ENCODE measurements at regions not wholly inside any gene's neighbourhood (a gene's known extent, or its start where the extent isn't known, plus 50 kb on each side); places are given as distances from the start of the nearest gene placed in this dataset.
A peak's percentile ranks its signal among the peaks of the same experiment; 100 is the strongest.

GRCh38 chr10:85542936-85543730 lies 823.5 kb downstream of the GRID1 start:
- no peak for DNase-seq

DNA sequence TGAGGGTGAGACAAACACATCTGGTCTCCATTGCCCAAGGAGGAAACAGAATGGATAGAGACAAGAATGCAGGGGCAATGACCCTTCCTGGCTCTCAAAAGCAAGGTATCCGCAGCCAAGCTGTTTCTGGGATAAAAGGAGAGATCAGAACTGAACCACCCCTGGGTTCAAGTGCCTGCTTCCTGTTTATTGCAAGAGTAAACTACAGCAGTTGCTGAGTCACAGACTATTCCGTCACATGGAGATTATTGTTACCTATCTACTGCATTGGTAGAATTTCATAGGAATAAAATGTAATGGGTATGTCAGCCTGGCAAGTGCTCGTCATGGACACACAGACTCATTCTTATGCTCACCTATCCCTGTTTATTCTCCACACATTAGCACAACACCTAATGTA lies 821.6 kb downstream of the GRID1 start:
- DNase-seq: no peak

DNA sequence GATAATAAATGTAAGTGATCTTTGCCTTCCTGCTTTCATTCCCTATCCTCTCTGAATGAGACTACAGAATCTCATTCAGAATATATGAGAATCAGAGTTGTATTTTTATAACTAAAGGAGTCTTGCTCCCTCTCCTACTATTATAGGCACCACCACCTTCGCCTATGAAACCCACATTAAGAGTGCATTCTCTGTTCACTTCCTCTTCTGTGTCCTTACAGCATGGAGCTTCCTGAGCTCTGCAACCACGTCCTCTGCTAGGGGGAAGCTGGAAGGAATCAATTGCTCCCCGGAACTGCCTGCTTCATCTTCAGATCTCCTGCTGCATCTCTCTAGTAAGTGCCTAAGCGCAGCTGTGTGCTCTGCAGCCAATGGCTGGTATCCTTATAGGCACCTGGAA lies 820.7 kb downstream of the GRID1 start:
- DNase-seq: no peak

- DNase-seq: no peak
These were observed 819.1 kb downstream of the GRID1 start for GRCh38 chr10:85547460-85548023.

DNA sequence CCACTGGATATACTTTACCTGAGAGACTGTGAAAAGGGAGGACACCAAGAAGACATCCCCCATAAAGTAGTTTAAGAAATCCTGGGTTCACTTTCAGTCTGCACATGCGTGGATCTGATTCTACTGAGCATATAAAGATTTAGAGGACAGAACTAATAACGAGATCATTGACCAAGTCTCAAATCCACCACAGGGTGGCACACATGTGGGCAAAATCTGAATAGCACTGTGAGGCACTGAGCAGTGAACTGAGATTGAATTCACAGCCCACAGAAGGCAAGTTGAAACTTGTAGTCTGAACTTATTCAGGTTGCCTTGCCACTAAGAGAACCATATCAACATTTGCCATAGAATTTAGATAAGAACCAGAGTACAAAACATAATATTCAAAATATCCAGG lies 818.6 kb downstream of the GRID1 start:
- peak; percentile 34 for DNase-seq
